ENCODE measurements at regions not wholly inside any gene's neighbourhood (a gene's known extent, or its start where the extent isn't known, plus 50 kb on each side); places are given as distances from the start of the nearest gene placed in this dataset.
A peak's percentile ranks its signal among the peaks of the same experiment; 100 is the strongest.

GRCh38 chr5:71771191-71771590, 52.1 kb downstream of the CARTPT start:
- Histone ChIP-seq H3K9me3 (no peaks in the 10 kb centered on the region), H3K27me3 (replicated peaks; ENCODE audit: insufficient read depth) (no peaks in the 10 kb centered on the region), H3K27ac (no peak overlapping the region), H3K4me3 (no peak overlapping the region), H3K36me3 (no peaks in the 10 kb centered on the region), H3K4me1 (ENCODE audit: control insufficient read depth in 1 of 2, low read depth in 2 of 2) (no peaks in the 10 kb centered on the region)
- DNase-seq (ENCODE audit: low spot score) (no peak), ATAC-seq (ENCODE audit: insufficient number of reproducible peaks, low FRiP score, low read depth) (no peak)
- TF ChIP-seq CTCF (IDR thresholded peaks at IDR 0.05): no peak

GRCh38 chr5:71778678-71779276, 59.7 kb downstream of the CARTPT start:
- DNase-seq (ENCODE audit: low spot score) (no peak), ATAC-seq (ENCODE audit: insufficient number of reproducible peaks, low FRiP score, low read depth) (no peak)
- peak; percentile 80 for TF ChIP-seq CTCF (IDR thresholded peaks at IDR 0.05)
- Histone ChIP-seq H3K4me1 (ENCODE audit: control insufficient read depth in 1 of 2, low read depth in 2 of 2) (peaks cover 0 to 23% of the 10 kb centered on the region in 2 donors), H3K27me3 (replicated peaks; ENCODE audit: insufficient read depth) (no peaks in the 10 kb centered on the region), H3K36me3 (no peaks in the 10 kb centered on the region), H3K9me3 (no peaks in the 10 kb centered on the region), H3K27ac (no peak overlapping the region), H3K4me3 (no peak overlapping the region)

- H3K4me3 ChIP-seq: no peak overlapping the region
- no peaks in the 10 kb centered on the region for H3K27me3 ChIP-seq (replicated peaks; ENCODE audit: insufficient read depth)
- H3K36me3 ChIP-seq: no peaks in the 10 kb centered on the region
- no peak for TF ChIP-seq CTCF (IDR thresholded peaks at IDR 0.05)
- no peaks in the 10 kb centered on the region for H3K9me3 ChIP-seq
- peaks cover 0 to 31% of the 10 kb centered on the region in 2 donors for H3K4me1 ChIP-seq (ENCODE audit: control insufficient read depth in 1 of 2, low read depth in 2 of 2)
- H3K27ac ChIP-seq: no peak overlapping the region
- ATAC-seq (ENCODE audit: insufficient number of reproducible peaks, low FRiP score, low read depth) (no peak), DNase-seq (ENCODE audit: low spot score) (no peak)
Measured at GRCh38 chr5:71780597-71780996, 61.5 kb downstream of the CARTPT start.

GRCh38 chr5:71782393-71782770, 63.3 kb downstream of the CARTPT start:
- Histone ChIP-seq H3K36me3 (no peaks in the 10 kb centered on the region), H3K9me3 (no peaks in the 10 kb centered on the region), H3K4me1 (ENCODE audit: control insufficient read depth in 1 of 2, low read depth in 2 of 2) (peaks cover 0 to 43% of the 10 kb centered on the region in 2 donors), H3K4me3 (peak overlapping the region; percentile 65), H3K27ac (peak overlapping the region; percentile 81 to 86), H3K27me3 (replicated peaks; ENCODE audit: insufficient read depth) (no peaks in the 10 kb centered on the region)
- ATAC-seq (ENCODE audit: insufficient number of reproducible peaks, low FRiP score, low read depth) (no peak), DNase-seq (ENCODE audit: low spot score) (no peak)
- TF ChIP-seq CTCF (IDR thresholded peaks at IDR 0.05): no peak

- TF ChIP-seq CTCF (IDR thresholded peaks at IDR 0.05): peak; percentile 79
- H3K4me1 ChIP-seq (ENCODE audit: control insufficient read depth in 1 of 2, low read depth in 2 of 2): peaks cover 0 to 49% of the 10 kb centered on the region in 2 donors
- peak; percentile 77 for ATAC-seq (ENCODE audit: insufficient number of reproducible peaks, low FRiP score, low read depth)
- H3K4me3 ChIP-seq: peak overlapping the region; percentile 65
- H3K36me3 ChIP-seq: no peaks in the 10 kb centered on the region
- peak overlapping the region; percentile 81 to 86 for H3K27ac ChIP-seq
- DNase-seq (ENCODE audit: low spot score): peak; percentile 63
- no peaks in the 10 kb centered on the region for H3K27me3 ChIP-seq (replicated peaks; ENCODE audit: insufficient read depth)
- H3K9me3 ChIP-seq: no peaks in the 10 kb centered on the region
Measured at GRCh38 chr5:71782771-71783770, 64.0 kb downstream of the CARTPT start.
